GM23248 (cell line): ENCODE measurements at regions not wholly inside any gene's neighbourhood (a gene's known extent, or its start where the extent isn't known, plus 50 kb on each side); places are given as distances from the start of the nearest gene placed in this dataset.

ENCODE experiments used
- EZH2 ChIP-seq: fragments of 200-600 bp; sonication (generic); IDR thresholded peaks from 2 replicates; pipeline ENCODE4 v1.6.1; 2018; ENCODE audit warnings: antibody characterized with exemption, mild to moderate bottlenecking; ENCODE audit not compliant: insufficient read depth, poor library complexity, severe bottlenecking
- EZH2phosphoT487 ChIP-seq: fragments of 200-600 bp; sonication (generic); IDR thresholded peaks from 2 replicates; pipeline ENCODE4 v1.6.1; 2018; ENCODE audit warnings: antibody characterized with exemption, moderate library complexity, mild to moderate bottlenecking, low read depth; ENCODE audit not compliant: insufficient read depth

DNA sequence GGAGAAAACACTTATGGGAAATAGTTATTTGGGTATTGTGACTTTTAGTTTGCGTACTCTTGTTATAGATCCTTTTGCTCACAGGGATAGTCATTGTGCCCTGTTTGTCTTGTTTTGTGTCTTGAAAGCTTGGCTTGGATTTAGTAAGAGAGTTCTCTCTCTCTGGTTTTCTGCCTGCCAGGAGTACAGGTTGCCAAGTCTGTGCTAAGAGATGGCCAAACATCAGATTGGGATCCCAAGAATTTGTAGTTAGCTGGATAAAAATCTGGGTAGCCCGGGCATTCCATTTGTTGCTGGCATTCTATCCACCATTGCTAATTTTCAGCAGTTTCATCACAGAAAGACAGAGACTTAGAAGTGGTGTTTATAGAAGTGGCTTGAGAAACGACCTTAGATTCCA, 222.2 kb downstream of the NRIP1 start:
- TF ChIP-seq EZH2 (no peak), EZH2phosphoT487 (no peak)
